ENCODE measurements at regions not wholly inside any gene's neighbourhood (a gene's known extent, or its start where the extent isn't known, plus 50 kb on each side); places are given as distances from the start of the nearest gene placed in this dataset.
"Not testable (repeated sequence)": the region's sequence is repeated elsewhere in the genome, so short reads cannot be mapped to it uniquely, and the experiment has no call there.

DNA sequence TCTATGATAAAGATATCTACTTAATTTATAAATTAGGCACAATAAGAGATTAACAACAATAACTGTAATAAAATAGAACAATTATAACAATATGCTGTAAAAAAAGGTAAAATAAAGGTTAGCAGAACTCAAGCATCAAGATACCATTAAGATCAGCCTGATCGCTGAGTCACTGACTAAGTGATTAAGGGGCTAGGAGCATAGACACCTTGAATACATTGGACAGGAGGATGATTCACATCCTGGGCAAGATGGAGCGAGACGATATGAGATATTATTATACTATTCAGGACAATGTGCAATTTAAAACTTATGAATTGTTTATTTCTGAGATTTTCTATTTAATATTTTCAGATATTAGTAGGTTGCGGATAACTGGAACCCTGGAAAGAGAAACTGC, 1277.8 kb upstream of the ZEB2 start:
- 94 to 98% methylated on average over 4 of the region's 4 CpGs for WGBS, 2 donors

GRCh38 chr2:145792745-145793144, 1272.8 kb upstream of the ZEB2 start:
- Histone ChIP-seq H3K4me1 (no peaks in the 10 kb centered on the region), H3K27ac (no peak overlapping the region), H3K4me3 (no peak overlapping the region), H3K9me3 (no peaks in the 10 kb centered on the region), H3K36me3 (ENCODE audit: low read depth, missing control alignments) (no peaks in the 10 kb centered on the region), H3K27me3 (no peaks in the 10 kb centered on the region)
- WGBS, 2 donors: 56 to 75% methylated on average over 3 of the region's 3 CpGs
- DNase-seq: no peak
- TF ChIP-seq, protein P1, sequence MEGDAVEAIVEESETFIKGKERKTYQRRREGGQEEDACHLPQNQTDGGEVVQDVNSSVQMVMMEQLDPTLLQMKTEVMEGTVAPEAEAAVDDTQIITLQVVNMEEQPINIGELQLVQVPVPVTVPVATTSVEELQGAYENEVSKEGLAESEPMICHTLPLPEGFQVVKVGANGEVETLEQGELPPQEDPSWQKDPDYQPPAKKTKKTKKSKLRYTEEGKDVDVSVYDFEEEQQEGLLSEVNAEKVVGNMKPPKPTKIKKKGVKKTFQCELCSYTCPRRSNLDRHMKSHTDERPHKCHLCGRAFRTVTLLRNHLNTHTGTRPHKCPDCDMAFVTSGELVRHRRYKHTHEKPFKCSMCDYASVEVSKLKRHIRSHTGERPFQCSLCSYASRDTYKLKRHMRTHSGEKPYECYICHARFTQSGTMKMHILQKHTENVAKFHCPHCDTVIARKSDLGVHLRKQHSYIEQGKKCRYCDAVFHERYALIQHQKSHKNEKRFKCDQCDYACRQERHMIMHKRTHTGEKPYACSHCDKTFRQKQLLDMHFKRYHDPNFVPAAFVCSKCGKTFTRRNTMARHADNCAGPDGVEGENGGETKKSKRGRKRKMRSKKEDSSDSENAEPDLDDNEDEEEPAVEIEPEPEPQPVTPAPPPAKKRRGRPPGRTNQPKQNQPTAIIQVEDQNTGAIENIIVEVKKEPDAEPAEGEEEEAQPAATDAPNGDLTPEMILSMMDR (IDR thresholded peaks at IDR 0.05): no peak
- TF ChIP-seq POLR2A (IDR thresholded peaks at IDR 0.05): no peak
- intact Hi-C loops (cut with DNase I; ENCODE audit: low total_unique reads): no loop called here

More for the DNA sequence above, 1277.8 kb upstream of the ZEB2 start:
- Histone ChIP-seq H3K9me3 (no peaks in the 10 kb centered on the region), H3K4me1 (no peaks in the 10 kb centered on the region), H3K27me3 (no peaks in the 10 kb centered on the region), H3K36me3 (ENCODE audit: low read depth, missing control alignments) (no peaks in the 10 kb centered on the region), H3K27ac (no peak overlapping the region), H3K4me3 (no peak overlapping the region)
- intact Hi-C loops (cut with DNase I; ENCODE audit: low total_unique reads): no loop called here
- no peak for DNase-seq
- TF ChIP-seq, protein P1 (IDR thresholded peaks at IDR 0.05): no peak

- no peak overlapping the region for H3K4me3 ChIP-seq
- no peaks in the 10 kb centered on the region for H3K27me3 ChIP-seq
- WGBS, 2 donors: 93 to 98% methylated on average over 3 of the region's 3 CpGs
- no peaks in the 10 kb centered on the region for H3K36me3 ChIP-seq (ENCODE audit: low read depth, missing control alignments)
- intact Hi-C loops (cut with DNase I; ENCODE audit: low total_unique reads): no loop called here
- H3K9me3 ChIP-seq: no peaks in the 10 kb centered on the region
- H3K27ac ChIP-seq: no peak overlapping the region
- TF ChIP-seq, protein P1 (IDR thresholded peaks at IDR 0.05): no peak
- TF ChIP-seq POLR2A (IDR thresholded peaks at IDR 0.05): no peak
- DNase-seq: no peak
- H3K4me1 ChIP-seq: no peaks in the 10 kb centered on the region
These were observed 1269.7 kb upstream of the ZEB2 start for GRCh38 chr2:145789636-145790035.

- H3K9me3 ChIP-seq; H3K4me3 ChIP-seq; intact Hi-C loops (cut with DNase I; ENCODE audit: low total_unique reads); H3K27me3 ChIP-seq; H3K4me1 ChIP-seq; H3K36me3 ChIP-seq (ENCODE audit: low read depth, missing control alignments); DNase-seq; H3K27ac ChIP-seq: not testable (repeated sequence)
- WGBS, 2 donors: 88 to 93% methylated on average over 6 of the region's 6 CpGs
These were observed 1267.9 kb upstream of the ZEB2 start for GRCh38 chr2:145787597-145788361.

DNA sequence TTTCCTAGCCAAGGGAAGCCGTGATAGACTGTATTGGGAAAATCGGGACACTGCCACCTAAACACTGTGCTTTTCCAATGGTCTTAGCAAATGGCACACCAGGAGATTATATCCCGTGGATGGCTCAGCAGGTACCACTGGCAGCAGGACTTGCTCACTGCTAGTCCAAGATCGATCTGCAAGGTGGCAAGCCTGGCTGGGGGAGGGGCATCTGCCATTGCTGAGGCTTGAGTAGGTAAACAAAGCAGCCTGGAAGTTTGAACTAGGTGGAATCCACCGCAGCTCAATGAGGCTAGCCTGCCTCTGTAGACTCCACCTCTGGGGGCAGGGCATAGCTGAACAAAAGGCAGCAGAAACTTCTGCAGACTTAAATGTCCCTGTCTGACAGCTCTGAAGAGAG, 1262.7 kb upstream of the ZEB2 start:
- 95 to 100% methylated on average over 4 to 5 of the region's 5 CpGs for WGBS, 2 donors
- DNase-seq: not testable (repeated sequence)

DNA sequence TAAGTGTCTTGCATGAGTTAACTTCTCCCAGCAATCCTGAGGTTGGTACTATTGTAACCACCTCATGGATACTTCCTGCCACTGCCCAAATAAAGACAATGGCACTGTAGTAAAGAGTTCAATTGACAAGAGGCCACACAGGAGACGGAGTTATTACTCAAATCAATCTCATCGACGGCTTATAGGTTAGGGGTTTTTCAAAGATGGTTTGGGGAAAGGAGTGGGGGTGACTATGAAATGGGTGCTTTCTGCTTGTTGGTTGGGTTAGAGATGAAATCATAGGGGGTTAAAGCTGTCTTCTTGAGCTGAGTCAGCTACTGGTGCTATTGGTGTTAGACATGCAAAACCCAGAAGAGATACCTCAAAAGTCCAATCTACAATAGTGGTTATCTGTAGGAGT, 1258.0 kb upstream of the ZEB2 start:
- Histone ChIP-seq H3K36me3 (ENCODE audit: low read depth, missing control alignments) (no peaks in the 10 kb centered on the region), H3K27ac (no peak overlapping the region), H3K4me3 (no peak overlapping the region), H3K9me3 (no peaks in the 10 kb centered on the region), H3K27me3 (no peaks in the 10 kb centered on the region), H3K4me1 (no peaks in the 10 kb centered on the region)
- TF ChIP-seq, protein P1 (IDR thresholded peaks at IDR 0.05): no peak
- no peak for TF ChIP-seq POLR2A (IDR thresholded peaks at IDR 0.05)
- WGBS, 2 donors: 91 to 100% methylated on average over 3 of the region's 3 CpGs
- DNase-seq: no peak
- intact Hi-C loops (cut with DNase I; ENCODE audit: low total_unique reads): no loop called here

More for the DNA sequence above, 1262.7 kb upstream of the ZEB2 start:
- H3K4me3 ChIP-seq; H3K9me3 ChIP-seq; H3K27ac ChIP-seq; H3K27me3 ChIP-seq; intact Hi-C loops (cut with DNase I; ENCODE audit: low total_unique reads); H3K4me1 ChIP-seq; H3K36me3 ChIP-seq (ENCODE audit: low read depth, missing control alignments): not testable (repeated sequence)

Data from testis (tissue), 2 donors.